GM12801 (cell line): ENCODE measurements at regions not wholly inside any gene's neighbourhood (a gene's known extent, or its start where the extent isn't known, plus 50 kb on each side); places are given as distances from the start of the nearest gene placed in this dataset.

ENCODE experiments used
- TF ChIP-seq, protein P1 (sequence below): IDR thresholded peaks from one replicate; pipeline ENCODE4 v1.5.1; 2011; ENCODE audit warnings: control low read depth; ENCODE audit not compliant: insufficient read length; ENCODE audit errors: extremely low read depth

DNA sequence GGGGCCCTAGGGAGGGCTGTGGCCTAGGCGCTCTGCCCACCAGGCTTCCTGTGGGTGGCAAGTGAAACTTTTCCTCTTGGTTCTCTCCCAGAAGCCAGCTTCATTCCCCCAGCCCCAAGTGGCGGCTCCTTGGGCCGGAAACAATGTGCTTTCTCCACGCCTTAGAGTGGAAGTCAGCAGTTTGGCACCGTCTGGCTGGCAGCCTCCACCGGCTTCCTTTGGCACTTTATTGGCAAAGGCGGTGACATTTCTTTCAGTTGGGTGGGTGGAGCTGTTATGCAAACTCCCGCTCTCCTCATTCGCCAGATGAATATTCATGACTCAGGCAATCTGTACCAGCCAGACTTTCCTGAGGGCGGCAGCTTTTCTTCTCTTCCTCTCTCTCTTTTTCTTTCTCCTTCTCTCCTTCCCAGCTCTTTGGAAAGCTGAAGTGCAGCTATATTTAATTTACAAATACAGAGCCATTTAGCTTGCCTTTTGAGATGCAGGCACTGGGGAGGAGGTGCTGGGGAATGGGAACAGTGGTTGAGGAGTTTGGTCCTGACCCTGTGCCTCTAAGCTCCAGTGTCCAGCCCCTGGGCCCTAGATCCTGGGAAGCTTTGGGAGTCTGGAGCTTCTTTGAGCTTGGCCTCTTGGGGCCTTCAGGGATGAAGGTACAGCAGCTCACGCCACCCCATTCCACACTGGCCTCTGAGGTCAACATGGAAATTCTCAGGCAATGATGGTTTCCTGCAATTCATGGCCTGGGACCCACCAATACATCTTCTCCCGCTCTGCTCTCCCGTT, 67.8 kb upstream of the POU3F1 start:
- TF ChIP-seq, protein P1, sequence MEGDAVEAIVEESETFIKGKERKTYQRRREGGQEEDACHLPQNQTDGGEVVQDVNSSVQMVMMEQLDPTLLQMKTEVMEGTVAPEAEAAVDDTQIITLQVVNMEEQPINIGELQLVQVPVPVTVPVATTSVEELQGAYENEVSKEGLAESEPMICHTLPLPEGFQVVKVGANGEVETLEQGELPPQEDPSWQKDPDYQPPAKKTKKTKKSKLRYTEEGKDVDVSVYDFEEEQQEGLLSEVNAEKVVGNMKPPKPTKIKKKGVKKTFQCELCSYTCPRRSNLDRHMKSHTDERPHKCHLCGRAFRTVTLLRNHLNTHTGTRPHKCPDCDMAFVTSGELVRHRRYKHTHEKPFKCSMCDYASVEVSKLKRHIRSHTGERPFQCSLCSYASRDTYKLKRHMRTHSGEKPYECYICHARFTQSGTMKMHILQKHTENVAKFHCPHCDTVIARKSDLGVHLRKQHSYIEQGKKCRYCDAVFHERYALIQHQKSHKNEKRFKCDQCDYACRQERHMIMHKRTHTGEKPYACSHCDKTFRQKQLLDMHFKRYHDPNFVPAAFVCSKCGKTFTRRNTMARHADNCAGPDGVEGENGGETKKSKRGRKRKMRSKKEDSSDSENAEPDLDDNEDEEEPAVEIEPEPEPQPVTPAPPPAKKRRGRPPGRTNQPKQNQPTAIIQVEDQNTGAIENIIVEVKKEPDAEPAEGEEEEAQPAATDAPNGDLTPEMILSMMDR, result no peak

DNA sequence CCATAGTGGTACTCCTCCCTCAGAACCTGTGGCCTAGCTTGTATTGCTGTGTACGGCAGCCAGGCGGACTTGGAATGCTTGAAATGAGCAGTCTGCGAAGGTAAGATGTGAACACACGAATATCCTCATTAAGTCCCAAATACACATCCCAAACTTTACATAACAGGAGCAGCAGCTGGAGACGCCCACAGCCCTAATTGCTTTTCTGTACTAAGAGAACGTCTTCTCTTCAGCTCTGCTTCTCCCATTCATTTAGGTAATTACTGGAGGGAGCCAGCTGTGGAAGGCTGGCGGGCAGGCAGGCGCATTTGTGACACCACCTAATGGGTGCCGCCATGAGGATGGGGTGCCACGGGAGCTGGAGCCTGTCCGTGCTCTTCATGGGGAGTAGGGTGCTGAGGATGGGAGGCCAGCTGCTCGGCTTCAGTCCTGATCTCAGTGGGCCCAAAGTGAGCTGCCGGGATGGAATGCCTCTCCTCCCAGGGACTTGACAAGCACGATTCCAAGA, 66.6 kb upstream of the POU3F1 start:
- TF ChIP-seq, protein P1, result no peak

DNA sequence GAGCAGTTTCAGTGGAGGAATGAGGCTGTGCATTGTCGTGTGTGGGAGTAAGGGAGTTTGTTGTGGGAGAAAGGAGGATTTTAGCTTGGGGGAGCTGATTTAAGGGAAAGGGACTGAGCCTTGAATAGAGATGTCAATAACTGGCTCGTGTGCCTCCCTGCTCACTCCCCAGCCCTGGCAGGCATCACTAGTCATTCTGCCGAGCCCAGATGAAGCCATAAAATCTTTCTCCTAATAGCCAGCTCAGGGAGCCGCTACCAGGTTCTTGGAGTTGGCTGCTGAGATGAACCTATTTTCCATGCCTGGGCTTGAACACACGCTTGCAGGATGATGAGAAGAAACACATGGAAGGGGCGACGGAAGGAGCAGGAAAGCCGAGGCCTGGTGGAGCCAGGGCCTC, 65.0 kb upstream of the POU3F1 start:
- TF ChIP-seq, protein P1, result no peak

- TF ChIP-seq, protein P1, result no peak
Observed at GRCh38 chr1:38105267-38105666, 58.7 kb upstream of the POU3F1 start.

DNA sequence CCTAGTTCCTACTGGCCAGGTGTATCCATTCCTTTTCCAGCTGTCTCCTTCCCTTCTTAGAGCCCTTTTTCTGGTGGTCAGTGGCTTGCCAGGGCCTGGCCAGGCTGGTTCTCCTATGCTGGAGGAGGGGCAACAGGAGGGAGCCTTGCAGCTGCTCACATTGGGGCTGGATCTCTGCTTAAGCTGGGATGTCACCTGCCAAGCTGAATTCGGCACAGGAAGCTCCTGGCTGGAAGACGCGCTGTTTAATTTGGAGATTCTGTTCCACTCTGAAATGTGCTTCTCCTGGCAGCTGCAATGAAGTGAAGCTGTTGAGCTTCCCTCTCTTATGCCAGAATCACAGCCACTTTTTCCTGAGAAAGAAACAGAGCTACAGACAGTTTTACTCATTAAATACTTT, 56.0 kb upstream of the POU3F1 start:
- TF ChIP-seq, protein P1, result no peak

DNA sequence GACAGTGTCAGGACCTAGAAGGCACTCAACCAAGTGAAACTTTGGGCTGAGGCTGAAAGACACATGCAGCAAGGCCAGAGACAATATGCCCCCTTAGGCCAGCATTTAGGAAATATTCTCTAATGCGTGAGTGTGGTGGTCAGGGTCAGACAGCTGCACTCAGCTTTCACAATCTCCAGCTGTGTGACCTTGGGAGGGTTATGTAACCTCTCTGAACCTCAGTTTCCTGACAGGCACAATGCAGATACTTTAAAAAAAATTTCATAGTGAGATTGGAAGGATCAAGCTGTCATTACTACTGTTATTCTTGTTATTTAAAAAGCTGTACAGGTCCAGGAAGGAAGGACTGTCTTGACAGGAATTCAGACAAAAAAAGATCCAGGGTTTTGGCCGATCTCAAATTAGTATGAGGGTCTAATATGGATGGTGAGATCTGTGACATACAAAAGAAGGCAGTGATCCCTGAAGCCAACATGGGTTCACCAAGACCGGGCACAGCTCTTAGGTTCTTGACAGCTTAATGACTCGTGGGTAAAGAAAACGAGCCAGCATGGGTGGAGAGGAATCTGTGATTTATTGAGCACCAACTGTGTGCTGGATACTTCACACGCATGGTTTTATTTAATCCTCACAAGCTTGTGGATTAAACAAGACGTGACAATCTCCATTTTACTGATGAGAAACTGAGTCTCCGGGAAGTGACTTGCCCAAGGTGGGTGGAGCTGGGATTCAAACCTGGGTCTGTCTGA, 54.6 kb upstream of the POU3F1 start:
- TF ChIP-seq, protein P1, result no peak

GRCh38 chr1:38098101-38098847, 51.7 kb upstream of the POU3F1 start:
- TF ChIP-seq, protein P1, result no peak
